ENCODE measurements at regions not wholly inside any gene's neighbourhood (a gene's known extent, or its start where the extent isn't known, plus 50 kb on each side); places are given as distances from the start of the nearest gene placed in this dataset.

DNA sequence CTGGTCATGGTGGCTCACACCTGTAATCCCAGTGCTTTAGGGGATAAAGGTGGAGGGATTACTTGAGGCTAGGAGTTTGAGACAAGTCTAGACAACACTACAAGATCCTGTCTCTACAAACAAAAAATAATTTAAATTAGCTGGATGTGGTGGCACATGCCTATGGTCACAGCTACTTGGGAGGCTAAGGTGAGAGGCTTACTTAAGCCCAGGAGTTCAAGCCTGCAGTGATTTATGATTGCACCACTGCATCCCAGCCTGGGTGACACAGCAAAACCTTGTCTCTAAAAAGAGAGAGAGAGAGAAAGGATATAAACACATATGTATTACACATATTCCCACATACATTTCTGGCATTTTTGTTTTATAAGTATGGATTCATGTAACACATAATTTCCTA lies 325.2 kb downstream of the DUSP10 start:
- TF ChIP-seq, protein P1, sequence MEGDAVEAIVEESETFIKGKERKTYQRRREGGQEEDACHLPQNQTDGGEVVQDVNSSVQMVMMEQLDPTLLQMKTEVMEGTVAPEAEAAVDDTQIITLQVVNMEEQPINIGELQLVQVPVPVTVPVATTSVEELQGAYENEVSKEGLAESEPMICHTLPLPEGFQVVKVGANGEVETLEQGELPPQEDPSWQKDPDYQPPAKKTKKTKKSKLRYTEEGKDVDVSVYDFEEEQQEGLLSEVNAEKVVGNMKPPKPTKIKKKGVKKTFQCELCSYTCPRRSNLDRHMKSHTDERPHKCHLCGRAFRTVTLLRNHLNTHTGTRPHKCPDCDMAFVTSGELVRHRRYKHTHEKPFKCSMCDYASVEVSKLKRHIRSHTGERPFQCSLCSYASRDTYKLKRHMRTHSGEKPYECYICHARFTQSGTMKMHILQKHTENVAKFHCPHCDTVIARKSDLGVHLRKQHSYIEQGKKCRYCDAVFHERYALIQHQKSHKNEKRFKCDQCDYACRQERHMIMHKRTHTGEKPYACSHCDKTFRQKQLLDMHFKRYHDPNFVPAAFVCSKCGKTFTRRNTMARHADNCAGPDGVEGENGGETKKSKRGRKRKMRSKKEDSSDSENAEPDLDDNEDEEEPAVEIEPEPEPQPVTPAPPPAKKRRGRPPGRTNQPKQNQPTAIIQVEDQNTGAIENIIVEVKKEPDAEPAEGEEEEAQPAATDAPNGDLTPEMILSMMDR (IDR thresholded peaks at IDR 0.05 in 8 of 11, conservative IDR thresholded peaks at IDR 0.05 in 3 of 11): no peak
- no peak for TF ChIP-seq POLR2A (IDR thresholded peaks at IDR 0.05)
- TF ChIP-seq POLR2AphosphoS5 (IDR thresholded peaks at IDR 0.05): no peak

Measured in spleen (tissue), 7 donors.